K562 (cell line): ENCODE measurements at regions not wholly inside any gene's neighbourhood (a gene's known extent, or its start where the extent isn't known, plus 50 kb on each side); places are given as distances from the start of the nearest gene placed in this dataset.

Experiments used
- BACH1 ChIP-seq: fragments of 200-800 bp; sonication (Bioruptor generic); IDR thresholded peaks from 2 replicates; pipeline ENCODE4 v1.6.1; 2016; ENCODE audit warnings: missing genetic modification characterization, missing compliant biosample characterization
- CC2D1A ChIP-seq: fragments of 450-650 bp; IDR thresholded peaks from 2 replicates; pipeline ENCODE4 v1.6.1; 2017; ENCODE audit warnings: mild to moderate bottlenecking
- CCAR2 ChIP-seq: fragments of 200-400 bp; formaldehyde crosslinking; IDR thresholded peaks from 2 replicates; pipeline ENCODE4 v1.6.1; 2017; ENCODE audit warnings: mild to moderate bottlenecking, low read depth, low read length
- FOXO4 ChIP-seq: fragments of 450-650 bp; formaldehyde crosslinking; IDR thresholded peaks from 2 replicates; pipeline ENCODE4 v1.4.0; 2020; ENCODE audit warnings: mild to moderate bottlenecking, moderate library complexity
- GABPB2 ChIP-seq: fragments of 250-450 bp; sonication (Bioruptor Pico); conservative IDR thresholded peaks from 2 replicates; pipeline ENCODE4 v1.5.1; 2021; ENCODE audit warnings: mild to moderate bottlenecking
- HDAC1 ChIP-seq, 2 experiments: fragments of 450-650 bp; IDR thresholded peaks; 2 replicates each; pipeline ENCODE4 v1.6.1; 2016 to 2017; ENCODE audit warnings: inconsistent platforms in 1 of 2, mild to moderate bottlenecking in 1 of 2, moderate library complexity in 1 of 2
- HNRNPLL ChIP-seq: fragments of 200-400 bp; formaldehyde crosslinking; IDR thresholded peaks from 2 replicates; pipeline ENCODE4 v1.6.1; 2017; ENCODE audit warnings: low read length, low read depth, mild to moderate bottlenecking; ENCODE audit not compliant: poor library complexity, severe bottlenecking
- KLF13 ChIP-seq: fragments of 450-650 bp; IDR thresholded peaks from 2 replicates; pipeline ENCODE4 v1.6.1; 2016; ENCODE audit warnings: missing genetic modification characterization, low read depth, mild to moderate bottlenecking, missing compliant biosample characterization, moderate library complexity, borderline replicate concordance
- LCOR ChIP-seq: sonication (generic); formaldehyde crosslinking; IDR thresholded peaks from 2 replicates; pipeline ENCODE4 v1.8.0; 2022; ENCODE audit warnings: mild to moderate bottlenecking, missing genetic modification reagents
- MBD2 ChIP-seq: sonication (generic); IDR thresholded peaks from 2 replicates; pipeline ENCODE4 v1.6.1; 2016; ENCODE audit warnings: low read depth, borderline replicate concordance
- NFIX ChIP-seq: fragments of 250-450 bp; sonication (Bioruptor Pico); IDR thresholded peaks from 2 replicates; pipeline ENCODE4 v1.4.0; 2020; ENCODE audit warnings: low read depth, mild to moderate bottlenecking, moderate library complexity
- NRF1 ChIP-seq, 2 experiments: fragments of 450-650 bp; IDR thresholded peaks in 1 of 2; conservative IDR thresholded peaks in 1 of 2; 2 replicates each; pipeline ENCODE4 v1.6.1; 2014; ENCODE audit warnings: mild to moderate bottlenecking in 2 of 2
- PHF20 ChIP-seq: fragments of 450-650 bp; IDR thresholded peaks from 2 replicates; pipeline ENCODE4 v1.6.1; 2018; ENCODE audit not compliant: partially characterized antibody
- PML ChIP-seq: IDR thresholded peaks from 2 replicates; pipeline ENCODE4 v1.6.1; 2012; ENCODE audit warnings: low read length, inconsistent platforms
- PRMT5 ChIP-seq: sonication (generic); formaldehyde crosslinking; IDR thresholded peaks from 2 replicates; pipeline ENCODE4 v1.5.0; 2020; ENCODE audit warnings: missing genetic modification reagents
- PYGO2 ChIP-seq: fragments of 450-650 bp; IDR thresholded peaks from 2 replicates; pipeline ENCODE4 v1.6.1; 2016; ENCODE audit warnings: mild to moderate bottlenecking, missing genetic modification characterization, moderate library complexity, missing compliant biosample characterization
- RAD21 ChIP-seq, 2 experiments: fragments of 250-450 bp in 1 of 2; fragments of 450-650 bp in 1 of 2; sonication (Bioruptor Pico) in 1 of 2; formaldehyde crosslinking in 1 of 2; IDR thresholded peaks in 1 of 2; conservative IDR thresholded peaks in 1 of 2; 2 replicates each; pipeline versions ENCODE4 v1.4.0 to v1.8.0; 2020 to 2022; ENCODE audit warnings: mild to moderate bottlenecking in 2 of 2, moderate library complexity in 1 of 2
- RB1 ChIP-seq: fragments of 450-650 bp; IDR thresholded peaks from 2 replicates; pipeline ENCODE4 v1.6.1; 2017; ENCODE audit warnings: low read depth, mild to moderate bottlenecking
- RCOR1 ChIP-seq, 2 experiments: IDR thresholded peaks; 2 replicates each; pipeline ENCODE4 v1.6.1; 2012; ENCODE audit warnings: low read depth in 2 of 2, low read length in 2 of 2, borderline replicate concordance in 1 of 2, improper control_type of control experiment in 1 of 2
- SAFB ChIP-seq: fragments of 200-400 bp; formaldehyde crosslinking; IDR thresholded peaks from 2 replicates; pipeline ENCODE4 v1.6.1; 2017; ENCODE audit warnings: low read depth, low read length, borderline replicate concordance
- SRSF3 ChIP-seq: fragments of 200-400 bp; formaldehyde crosslinking; IDR thresholded peaks from 2 replicates; pipeline ENCODE4 v1.6.1; 2016; ENCODE audit warnings: mild to moderate bottlenecking, low read length, moderate library complexity; ENCODE audit not compliant: insufficient read depth
- ZNF3 ChIP-seq: fragments of 250-450 bp; sonication (Bioruptor Pico); IDR thresholded peaks from 2 replicates; pipeline ENCODE4 v1.5.0; 2021; ENCODE audit warnings: mild to moderate bottlenecking, moderate library complexity
- ZNF384 ChIP-seq: IDR thresholded peaks from 2 replicates; pipeline ENCODE4 v1.6.1; 2012; ENCODE audit warnings: low read depth, low read length, improper control_type of control experiment
- ZNF518B ChIP-seq: fragments of 250-450 bp; sonication (Bioruptor Pico); IDR thresholded peaks from 2 replicates; pipeline ENCODE4 v1.5.0; 2021; ENCODE audit warnings: mild to moderate bottlenecking, moderate library complexity
- TF ChIP-seq, protein P1 (sequence below): fragments of 200-800 bp; sonication (Bioruptor generic); IDR thresholded peaks from 2 replicates; pipeline ENCODE4 v1.6.1; 2017; ENCODE audit warnings: missing genetic modification characterization, missing compliant biosample characterization

GRCh38 chr1:212514056-212514614 is 81.4 kb downstream of the NENF start (continued):
- TF ChIP-seq ZNF518B (CRISPR knock-in tag) (no peak), ZNF384 (no peak), CCAR2 (no peak), LCOR (CRISPR knock-in tag) (peak; percentile 59; the same call in 1 of the 2 replicates), KLF13 (no peak), PYGO2 (tag) (no peak), SAFB (no peak), MBD2 (no peak), NRF1 (conservative IDR thresholded peaks at IDR 0.05 in 1 of 2, IDR thresholded peaks at IDR 0.05 in 1 of 2) (peak; percentile 43 to 53), PML (no peak), GABPB2 (no peak), RAD21 (CRISPR knock-in tag; conservative IDR thresholded peaks at IDR 0.05 in 1 of 2, IDR thresholded peaks at IDR 0.05 in 1 of 2) (peak in 1 of 2 experiments; percentile 36; a peak in 2 of 4 replicates), NFIX (CRISPR knock-in tag) (no peak), ZNF3 (CRISPR knock-in tag) (no peak), CC2D1A (no peak), FOXO4 (no peak), RB1 (no peak), BACH1 (no peak), SRSF3 (no peak), RCOR1 (IDR thresholded peaks at IDR 0.05; ENCODE audit: borderline replicate concordance in 1 of 2, low read depth in 2 of 2, low read length in 2 of 2) (no peak), HNRNPLL (no peak), PHF20 (no peak), HDAC1 (IDR thresholded peaks at IDR 0.05) (no peak), PRMT5 (CRISPR knock-in tag) (no peak)
- TF ChIP-seq, protein P1, sequence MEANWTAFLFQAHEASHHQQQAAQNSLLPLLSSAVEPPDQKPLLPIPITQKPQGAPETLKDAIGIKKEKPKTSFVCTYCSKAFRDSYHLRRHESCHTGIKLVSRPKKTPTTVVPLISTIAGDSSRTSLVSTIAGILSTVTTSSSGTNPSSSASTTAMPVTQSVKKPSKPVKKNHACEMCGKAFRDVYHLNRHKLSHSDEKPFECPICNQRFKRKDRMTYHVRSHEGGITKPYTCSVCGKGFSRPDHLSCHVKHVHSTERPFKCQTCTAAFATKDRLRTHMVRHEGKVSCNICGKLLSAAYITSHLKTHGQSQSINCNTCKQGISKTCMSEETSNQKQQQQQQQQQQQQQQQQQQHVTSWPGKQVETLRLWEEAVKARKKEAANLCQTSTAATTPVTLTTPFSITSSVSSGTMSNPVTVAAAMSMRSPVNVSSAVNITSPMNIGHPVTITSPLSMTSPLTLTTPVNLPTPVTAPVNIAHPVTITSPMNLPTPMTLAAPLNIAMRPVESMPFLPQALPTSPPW: no peak
